GM20000 (cell line): ENCODE measurements at regions not wholly inside any gene's neighbourhood (a gene's known extent, or its start where the extent isn't known, plus 50 kb on each side); places are given as distances from the start of the nearest gene placed in this dataset.

Experiments used
- DNase-seq: peaks from one replicate; pipeline ENCODE4 v3.0.0; 2012; ENCODE audit warnings: low spot score
- CTCF ChIP-seq: IDR thresholded peaks from 2 replicates; pipeline ENCODE4 v1.5.1; 2012; ENCODE audit warnings: mild to moderate bottlenecking, control low read depth; ENCODE audit errors: extremely low read depth, missing control alignments

- TF ChIP-seq CTCF: no peak
- DNase-seq: peak; percentile 38
Measured at GRCh38 chr5:88502179-88503040, 233.8 kb upstream of the TMEM161B start.

- no peak for DNase-seq
- no peak for TF ChIP-seq CTCF
Measured at GRCh38 chr5:88495810-88496209, 227.2 kb upstream of the TMEM161B start.

GRCh38 chr5:88490874-88491273 is 222.2 kb upstream of the TMEM161B start:
- DNase-seq: no peak

GRCh38 chr5:88489364-88489763 is 220.7 kb upstream of the TMEM161B start:
- no peak for TF ChIP-seq CTCF
- DNase-seq: no peak

More at GRCh38 chr5:88490874-88491273, 222.2 kb upstream of the TMEM161B start:
- TF ChIP-seq CTCF: no peak

GRCh38 chr5:88488561-88488960 is 219.9 kb upstream of the TMEM161B start:
- no peak for TF ChIP-seq CTCF
- DNase-seq: no peak

GRCh38 chr5:88488130-88488529 is 219.5 kb upstream of the TMEM161B start:
- no peak for DNase-seq
- no peak for TF ChIP-seq CTCF

GRCh38 chr5:88487066-88487465 is 218.4 kb upstream of the TMEM161B start:
- DNase-seq: no peak
- no peak for TF ChIP-seq CTCF
